Hematopoietic multipotent progenitor cell treated with erythropoietin and hydrocortisone succinate and interleukin-3 and kit ligand, for 4 days (in vitro differentiated cells): ENCODE measurements at regions not wholly inside any gene's neighbourhood (a gene's known extent, or its start where the extent isn't known, plus 50 kb on each side); places are given as distances from the start of the nearest gene placed in this dataset.

Source experiments
- DNase-seq: peaks from one replicate; pipeline ENCODE4 v3.0.0-alpha.2; 2015

- peak; percentile 90 for DNase-seq
These were observed 742.6 kb upstream of the HS6ST1 start for GRCh38 chr2:129061069-129061768.

GRCh38 chr2:129061769-129062121, 743.1 kb upstream of the HS6ST1 start:
- DNase-seq, result no peak

GRCh38 chr2:129062146-129062912, 743.7 kb upstream of the HS6ST1 start:
- no peak for DNase-seq

- DNase-seq, result no peak
These were observed 748.4 kb upstream of the HS6ST1 start for GRCh38 chr2:129067070-129067469.

DNA sequence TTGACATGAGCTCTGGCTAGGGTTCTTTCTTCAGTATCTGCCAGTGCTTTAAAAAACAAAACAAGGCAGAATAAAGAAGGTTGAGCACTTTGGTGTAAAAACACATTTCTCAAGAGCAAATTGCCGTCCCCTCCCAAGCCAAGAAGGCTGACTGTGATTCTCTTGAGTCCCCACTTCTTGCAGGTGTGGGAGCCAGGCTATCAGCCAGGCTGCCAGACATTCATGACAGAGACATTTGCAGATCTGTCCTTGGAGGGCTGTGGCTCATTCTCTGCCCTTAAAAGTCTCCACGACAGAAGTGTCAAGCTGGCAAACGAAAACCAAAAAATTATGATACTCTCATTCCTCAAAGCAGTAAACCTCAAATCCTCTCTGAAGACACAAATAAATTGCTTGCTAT, 749.3 kb upstream of the HS6ST1 start:
- DNase-seq, result no peak

- no peak for DNase-seq
These were observed 749.9 kb upstream of the HS6ST1 start for GRCh38 chr2:129068543-129068942.

- no peak for DNase-seq
These were observed 751.4 kb upstream of the HS6ST1 start for GRCh38 chr2:129069875-129070594.

GRCh38 chr2:129070663-129071062, 752.0 kb upstream of the HS6ST1 start:
- no peak for DNase-seq

DNA sequence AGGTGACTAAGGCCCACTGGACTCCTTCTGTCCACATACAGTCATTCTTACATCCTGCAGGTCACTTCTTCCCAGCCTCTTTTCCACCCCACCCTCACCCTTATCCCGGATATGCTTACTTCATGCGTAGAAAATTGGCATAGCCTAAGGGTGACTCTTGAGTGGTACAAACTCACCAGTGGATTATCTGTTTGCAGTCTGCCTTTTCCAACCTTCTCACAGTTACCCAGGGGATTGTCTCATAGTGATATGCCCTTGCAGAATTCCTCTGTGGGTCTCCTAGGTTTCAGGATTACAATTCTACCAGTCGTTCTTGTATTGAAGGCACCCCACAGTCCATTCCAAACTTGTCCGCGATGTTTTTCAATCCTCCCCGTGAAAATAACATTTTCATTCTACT, 752.9 kb upstream of the HS6ST1 start:
- DNase-seq, result no peak

DNA sequence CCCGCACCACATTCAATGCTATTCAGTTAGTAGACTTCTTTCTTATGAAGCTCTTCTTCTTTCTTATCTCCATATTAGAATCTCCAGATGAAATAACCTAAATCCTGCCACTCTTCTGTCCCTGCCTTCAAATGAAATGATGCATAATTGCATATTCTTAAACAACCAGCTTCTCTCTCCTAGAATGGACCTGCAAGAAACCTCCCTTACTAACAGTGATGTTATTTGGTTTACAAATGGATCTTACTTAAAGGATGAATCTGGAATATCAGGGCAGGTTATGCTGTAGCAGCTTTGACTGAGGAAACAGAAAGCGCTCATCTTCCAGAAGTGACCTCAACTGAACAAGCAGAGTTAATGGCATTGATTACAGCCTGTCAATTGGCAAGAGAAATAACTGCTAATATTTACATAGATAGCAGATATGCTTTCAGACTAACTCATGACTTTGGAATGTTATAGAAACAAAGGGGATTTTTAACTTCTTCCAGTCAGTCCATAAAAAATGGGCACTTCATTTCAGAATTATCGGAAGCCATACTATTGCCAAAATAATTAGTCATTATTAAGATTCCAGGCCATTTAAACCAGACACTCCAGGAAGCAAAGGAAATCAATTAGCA, 755.7 kb upstream of the HS6ST1 start:
- no peak for DNase-seq

DNA sequence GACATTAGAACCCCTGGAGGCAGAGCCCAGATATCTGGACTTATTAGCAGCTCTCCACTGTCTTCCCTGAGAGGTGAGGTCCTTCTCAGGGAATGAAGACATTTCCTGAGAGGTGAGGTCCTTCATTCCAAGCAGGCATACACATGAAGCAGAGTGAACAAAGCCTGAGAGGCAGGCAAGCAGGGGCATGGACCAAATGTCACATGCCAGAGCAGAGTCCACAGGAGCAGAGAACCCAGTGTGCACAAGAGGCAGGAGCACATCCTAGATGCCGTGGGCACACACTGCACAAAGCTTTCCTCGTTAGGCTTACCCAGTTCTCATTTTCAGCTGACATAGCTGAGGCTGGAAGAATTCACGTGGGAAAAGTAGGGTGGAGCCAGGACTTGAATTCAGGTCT, 759.9 kb upstream of the HS6ST1 start:
- no peak for DNase-seq

- no peak for DNase-seq
These were observed 762.2 kb upstream of the HS6ST1 start for GRCh38 chr2:129080715-129081476.

- DNase-seq, result no peak
These were observed 766.7 kb upstream of the HS6ST1 start for GRCh38 chr2:129085386-129085785.

DNA sequence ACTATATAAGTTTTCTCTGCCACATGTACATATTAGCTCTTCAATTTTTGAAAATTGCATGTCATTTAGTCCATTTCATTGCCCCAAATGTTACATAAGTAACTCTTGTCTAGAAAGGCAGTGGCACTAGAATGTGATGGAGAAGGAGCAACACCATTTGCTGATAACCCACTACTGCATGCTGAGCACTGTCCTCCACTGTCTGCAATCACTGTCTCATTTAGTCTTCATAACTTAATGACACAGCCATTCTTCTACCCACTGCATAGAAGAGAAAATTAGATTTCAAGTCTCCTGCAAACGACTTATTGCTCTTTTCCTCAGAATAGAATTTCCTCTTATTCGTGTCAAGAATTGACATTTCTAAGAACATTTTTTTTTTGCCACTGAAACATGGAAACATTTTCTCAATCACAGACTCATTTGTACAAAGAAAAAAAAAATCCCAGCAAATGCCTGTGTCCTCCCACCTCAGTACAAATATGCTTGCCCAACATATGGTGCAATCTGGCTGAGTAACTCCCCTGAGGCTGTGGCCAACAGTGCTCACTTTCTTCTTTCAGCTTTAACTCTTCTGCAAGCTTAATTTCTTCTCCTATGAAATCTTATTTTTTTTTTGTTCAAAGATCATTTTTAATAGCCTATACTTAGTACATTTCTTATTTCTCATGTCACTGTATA, 768.6 kb upstream of the HS6ST1 start:
- no peak for DNase-seq

DNA sequence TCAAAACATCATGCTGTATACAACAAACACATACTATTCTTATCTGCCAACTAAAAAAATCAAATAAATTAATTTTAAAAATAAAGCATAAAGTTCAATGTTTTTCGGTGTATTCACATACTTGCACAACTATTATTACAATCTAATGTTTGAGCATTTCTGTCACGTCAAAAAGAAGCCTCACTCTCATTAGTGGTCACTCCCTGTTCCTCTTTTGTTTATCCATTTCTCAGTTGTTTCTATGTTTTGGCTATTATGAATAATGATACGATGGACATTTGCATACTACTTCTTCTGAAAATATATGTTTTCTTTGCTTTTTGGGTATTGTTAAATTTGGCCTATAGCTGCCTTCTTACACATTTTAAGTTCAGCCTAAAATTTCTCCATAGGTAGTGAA, 773.0 kb upstream of the HS6ST1 start:
- no peak for DNase-seq

GRCh38 chr2:129092956-129093355, 774.3 kb upstream of the HS6ST1 start:
- DNase-seq, result no peak

- DNase-seq, result no peak
These were observed 782.5 kb upstream of the HS6ST1 start for GRCh38 chr2:129101186-129101585.

- no peak for DNase-seq
These were observed 785.5 kb upstream of the HS6ST1 start for GRCh38 chr2:129103936-129104878.

GRCh38 chr2:129112181-129112580, 793.5 kb upstream of the HS6ST1 start:
- no peak for DNase-seq

DNA sequence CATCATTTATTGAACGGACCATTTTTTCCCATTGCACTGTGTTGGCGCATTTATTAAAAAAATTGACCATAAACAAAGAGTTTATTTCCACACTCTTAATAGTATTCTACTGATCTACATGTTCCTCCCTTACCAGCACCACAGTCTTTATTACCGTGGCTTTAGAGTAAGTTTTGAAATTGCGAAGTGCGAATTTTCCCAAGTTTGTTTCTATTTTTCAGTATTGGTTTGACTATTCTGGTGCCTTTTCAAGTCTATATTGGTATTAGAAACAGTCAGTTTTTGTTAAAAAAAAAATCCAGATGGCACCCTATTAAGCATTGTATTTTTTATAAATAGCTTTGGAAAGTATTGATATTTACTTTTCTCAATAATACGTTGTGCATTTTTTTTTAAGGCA, 795.1 kb upstream of the HS6ST1 start:
- DNase-seq, result no peak

DNA sequence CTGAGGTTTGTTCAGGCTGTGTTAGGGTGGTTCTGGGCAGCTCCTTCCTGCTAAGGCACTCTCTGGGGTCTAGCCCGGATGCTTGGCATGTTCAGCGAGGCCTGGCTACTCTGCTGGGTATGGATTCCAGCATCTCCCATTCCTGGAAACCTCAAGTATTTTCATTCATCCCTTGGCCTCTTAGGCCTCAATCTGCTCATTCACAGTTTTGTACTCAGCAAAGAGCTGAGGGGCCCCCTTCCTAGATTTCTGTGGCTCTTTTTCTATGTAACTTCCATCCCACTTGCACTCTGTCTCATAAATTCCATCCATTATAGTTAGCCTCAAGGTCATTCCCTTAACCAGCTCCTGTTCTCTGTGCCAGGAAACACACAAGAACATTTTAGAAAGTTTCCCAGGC, 798.8 kb upstream of the HS6ST1 start:
- DNase-seq, result no peak
